IMR-90 (cell line): ENCODE measurements at regions not wholly inside any gene's neighbourhood (a gene's known extent, or its start where the extent isn't known, plus 50 kb on each side); places are given as distances from the start of the nearest gene placed in this dataset.

Experiments used
- ATAC-seq: fragments of 200-7000 bp; cut with Tn5 transposase; 2 replicates; pipeline ENCODE4 v1.9.1; 2020; ENCODE audit warnings: low read depth, mild to moderate bottlenecking, moderate library complexity
- BruUV-seq: library from RNA; stranded (reverse); fragments of 400-500 nt; replicated peaks from 2 replicates; lab custom pipeline; 2021; lab: Mats Ljungman, UMichigan
- CTCF ChIA-PET: fragments of 300-600 bp; formaldehyde crosslinking; extraction: SDS; loops from one replicate; lab custom pipeline; 2021; ENCODE audit warnings: antibody characterized with exemption; lab: Yijun Ruan, JAX
- POLR2A ChIA-PET: fragments of 300-600 bp; sonication (Branson Sonifier 250); formaldehyde crosslinking; loops from one replicate; lab custom pipeline; 2022; ENCODE audit warnings: antibody characterized with exemption; ENCODE audit not compliant: unreplicated experiment; lab: Charles Lee
- DNase-seq: peaks from one replicate; pipeline ENCODE4 v3.0.0; 2013
- H2AFZ ChIP-seq: replicated peaks from 2 replicates; pipeline ENCODE3; 2013; ENCODE audit warnings: low read length, mild to moderate bottlenecking; ENCODE audit not compliant: poor library complexity
- H2AK5ac ChIP-seq: 2 replicates; pipeline ENCODE4 v1.6.1; 2013; ENCODE audit warnings: low read depth, low read length, inconsistent platforms
- H2AK9ac ChIP-seq: replicated peaks from 2 replicates; pipeline ENCODE3; 2013; ENCODE audit warnings: mild to moderate bottlenecking, low read depth, low read length, moderate library complexity; ENCODE audit not compliant: poor library complexity
- H2BK120ac ChIP-seq: 2 replicates; pipeline ENCODE4 v1.6.1; 2013; ENCODE audit warnings: low read depth, low read length, inconsistent platforms
- H2BK15ac ChIP-seq: 3 replicates; pipeline ENCODE4 v1.6.1; 2013; ENCODE audit warnings: low read depth, low read length, inconsistent platforms
- H2BK20ac ChIP-seq: 2 replicates; pipeline ENCODE4 v1.6.1; 2013; ENCODE audit warnings: low read depth, mild to moderate bottlenecking, inconsistent platforms, low read length, moderate library complexity
- H2BK5ac ChIP-seq: 2 replicates; pipeline ENCODE4 v1.6.1; 2013; ENCODE audit warnings: mild to moderate bottlenecking, low read depth, low read length, inconsistent platforms; ENCODE audit not compliant: poor library complexity, severe bottlenecking
- H3K14ac ChIP-seq: replicated peaks from 2 replicates; pipeline ENCODE4 v1.6.1; 2013; ENCODE audit warnings: low read depth, low read length, inconsistent platforms
- H3K18ac ChIP-seq: 2 replicates; pipeline ENCODE4 v1.6.1; 2013; ENCODE audit warnings: low read depth, low read length, control low read depth
- H3K23ac ChIP-seq: 2 replicates; pipeline ENCODE4 v1.6.1; 2013; ENCODE audit warnings: low read depth, low read length, inconsistent platforms
- H3K27ac ChIP-seq: 2 replicates; pipeline ENCODE4 v1.5.1; 2013; ENCODE audit warnings: mild to moderate bottlenecking, control low read depth, low read length; ENCODE audit not compliant: insufficient read depth
- H3K27me3 ChIP-seq: 2 replicates; pipeline ENCODE4 v1.6.1; 2013; ENCODE audit warnings: low read length; ENCODE audit not compliant: control insufficient read depth, insufficient read depth
- H3K36me3 ChIP-seq: 2 replicates; pipeline ENCODE4 v1.6.1; 2013; ENCODE audit warnings: low read length, mixed read lengths; ENCODE audit not compliant: control insufficient read depth, insufficient read depth
- H3K4ac ChIP-seq: 2 replicates; pipeline ENCODE4 v1.6.1; 2013; ENCODE audit warnings: low read depth, low read length, inconsistent platforms
- H3K4me1 ChIP-seq: 2 replicates; pipeline ENCODE4 v1.6.1; 2013; ENCODE audit warnings: low read length, mixed read lengths; ENCODE audit not compliant: control insufficient read depth, insufficient read depth
- H3K4me2 ChIP-seq: 2 replicates; pipeline ENCODE4 v1.6.1; 2013; ENCODE audit warnings: low read depth, mild to moderate bottlenecking, control low read depth, low read length, moderate library complexity
- H3K4me3 ChIP-seq: 2 replicates; pipeline ENCODE4 v1.5.1; 2013; ENCODE audit warnings: low read depth, mild to moderate bottlenecking, control low read depth, low read length, moderate library complexity; ENCODE audit not compliant: insufficient read depth
- H3K56ac ChIP-seq: 2 replicates; pipeline ENCODE4 v1.6.1; 2013; ENCODE audit warnings: low read length, inconsistent platforms; ENCODE audit not compliant: insufficient read depth; ENCODE audit errors: extremely low read depth
- H3K79me1 ChIP-seq, 2 experiments: 2 replicates each; pipeline ENCODE4 v1.6.1; 2013; ENCODE audit warnings: low read length in 2 of 2, inconsistent platforms in 1 of 2, low read depth in 1 of 2
- H3K9ac ChIP-seq: 2 replicates; pipeline ENCODE4 v1.6.1; 2013; ENCODE audit warnings: low read depth, low read length, control low read depth
- H3K9me1 ChIP-seq: 2 replicates; pipeline ENCODE4 v1.6.1; 2013; ENCODE audit warnings: low read length, inconsistent platforms; ENCODE audit not compliant: insufficient read depth
- H3K9me3 ChIP-seq: 2 replicates; pipeline ENCODE4 v1.6.1; 2013; ENCODE audit warnings: low read length; ENCODE audit not compliant: control insufficient read depth, insufficient read depth
- H4K20me1 ChIP-seq: 2 replicates; pipeline ENCODE4 v1.6.1; 2013; ENCODE audit warnings: low read length, inconsistent platforms; ENCODE audit not compliant: insufficient read depth
- H4K5ac ChIP-seq: 2 replicates; pipeline ENCODE4 v1.6.1; 2013; ENCODE audit warnings: mild to moderate bottlenecking, low read depth, low read length, control low read depth
- H4K8ac ChIP-seq, 2 experiments: 2 replicates each; pipeline ENCODE4 v1.6.1; 2013; ENCODE audit warnings: low read depth in 2 of 2, low read length in 2 of 2, control low read depth in 1 of 2, inconsistent platforms in 1 of 2
- H4K91ac ChIP-seq: 2 replicates; pipeline ENCODE4 v1.6.1; 2013; ENCODE audit warnings: low read depth, low read length, inconsistent platforms; ENCODE audit not compliant: insufficient read depth
- BHLHE40 ChIP-seq: fragments of 150-350 bp; IDR thresholded peaks from 2 replicates; pipeline ENCODE4 v1.6.1; 2016; ENCODE audit warnings: mild to moderate bottlenecking, low read depth, low read length
- CEBPB ChIP-seq: IDR thresholded peaks from 2 replicates; pipeline ENCODE4 v1.6.1; 2012; ENCODE audit warnings: low read depth, low read length, improper control_type of control experiment
- CHD1 ChIP-seq: IDR thresholded peaks from 2 replicates; pipeline ENCODE4 v1.6.1; 2012; ENCODE audit warnings: low read depth, low read length, improper control_type of control experiment
- CTCF ChIP-seq: conservative IDR thresholded peaks from 2 replicates; pipeline ENCODE4 v1.5.1; 2012; ENCODE audit warnings: mild to moderate bottlenecking, low read depth, low read length, improper control_type of control experiment
- ELK1 ChIP-seq: fragments of 150-350 bp; IDR thresholded peaks from 2 replicates; pipeline ENCODE4 v1.6.1; 2016; ENCODE audit warnings: low read depth, mild to moderate bottlenecking, low read length, moderate library complexity, borderline replicate concordance
- FOS ChIP-seq: fragments of 150-350 bp; IDR thresholded peaks from 2 replicates; pipeline ENCODE4 v1.6.1; 2016; ENCODE audit warnings: low read depth, low read length
- MAFK ChIP-seq: IDR thresholded peaks from 2 replicates; pipeline ENCODE4 v1.6.1; 2012; ENCODE audit warnings: low read depth, low read length, improper control_type of control experiment
- MAZ ChIP-seq: IDR thresholded peaks from 2 replicates; pipeline ENCODE4 v1.6.1; 2012; ENCODE audit warnings: low read depth, mild to moderate bottlenecking, low read length, improper control_type of control experiment, moderate library complexity, borderline replicate concordance
- MXI1 ChIP-seq: IDR thresholded peaks from 2 replicates; pipeline ENCODE4 v1.6.1; 2012; ENCODE audit warnings: low read depth, mild to moderate bottlenecking, low read length, moderate library complexity, borderline replicate concordance
- NFE2L2 ChIP-seq: fragments of 150-350 bp; IDR thresholded peaks from 2 replicates; pipeline ENCODE4 v1.6.1; 2016; ENCODE audit warnings: low read depth, mild to moderate bottlenecking, low read length
- POLR2A ChIP-seq: IDR thresholded peaks from 2 replicates; pipeline ENCODE4 v1.6.1; 2012; ENCODE audit warnings: mild to moderate bottlenecking, low read depth, low read length
- RAD21 ChIP-seq: IDR thresholded peaks from 2 replicates; pipeline ENCODE4 v1.6.1; 2012; ENCODE audit warnings: low read length, improper control_type of control experiment
- RCOR1 ChIP-seq: IDR thresholded peaks from 2 replicates; pipeline ENCODE4 v1.6.1; 2012; ENCODE audit warnings: mild to moderate bottlenecking, low read length, improper control_type of control experiment; ENCODE audit not compliant: insufficient replicate concordance
- RFX5 ChIP-seq: IDR thresholded peaks from 2 replicates; pipeline ENCODE4 v1.8.0; 2012; ENCODE audit warnings: low read depth, mild to moderate bottlenecking, low read length, moderate library complexity
- SMC3 ChIP-seq: fragments of 150-350 bp; IDR thresholded peaks from 2 replicates; pipeline ENCODE4 v1.6.1; 2016; ENCODE audit warnings: low read depth, mild to moderate bottlenecking, antibody characterized with exemption, low read length, moderate library complexity
- USF2 ChIP-seq: fragments of 150-350 bp; IDR thresholded peaks from 2 replicates; pipeline ENCODE4 v1.6.1; 2017; ENCODE audit warnings: mild to moderate bottlenecking, antibody characterized with exemption, low read length, low read depth
- WGBS, 2 experiments: methylation state at CpG; one replicate each; pipeline versions ENCODE4 v1.1.5 to v1.1.7; 2013; ENCODE audit warnings: missing lambda C conversion rate in 2 of 2; ENCODE audit not compliant: insufficient read length in 1 of 2; ENCODE audit errors: extremely low coverage in 2 of 2; 5-methylcytosine and 5-hydroxymethylcytosine counted together
- dilution Hi-C: fragments of 300-500 bp; cut with HindIII; formaldehyde crosslinking; loops from one replicate; pipeline ENCODE4 v1.14.3; 2018; ENCODE audit warnings: low sequenced_read_pairs; ENCODE audit not compliant: unreplicated experiment
- in situ Hi-C: fragments of 300-500 bp; cut with MboI; formaldehyde crosslinking; loops from 3 replicates; pipeline ENCODE4 v1.14.3; 2019; ENCODE audit warnings: low sequenced_read_pairs, inconsistent platforms, mixed read lengths
- intact Hi-C: fragments of 100-400 bp; cut with micrococcal nuclease; formaldehyde crosslinking; loops from 2 replicates; pipeline ENCODE4 v1.10.0; 2022

- H3K4me2 ChIP-seq, result no peak overlapping the region
- no peak overlapping the region for H2BK120ac ChIP-seq
- WGBS, 2 experiments, result no CpG with 5 or more reads among the region's 2 CpGs
- DNase-seq (no peak), ATAC-seq (no peak)
- H2BK20ac ChIP-seq, result no peak overlapping the region
- H4K91ac ChIP-seq, result no peak overlapping the region
- H2AK9ac ChIP-seq, result no peak overlapping the region
- no peaks in the 10 kb centered on the region for H3K79me1 ChIP-seq
- H2BK5ac ChIP-seq, result no peak overlapping the region
- ChIA-PET POLR2A (no interaction called here), CTCF (no interaction called here)
- H3K9ac ChIP-seq, result no peak overlapping the region
- no peak overlapping the region for H4K8ac ChIP-seq
- H3K56ac ChIP-seq, result no peak overlapping the region
- H3K4me1 ChIP-seq, result no peaks in the 10 kb centered on the region
- intact Hi-C loops (no loop called here), in situ Hi-C loops (no loop called here), dilution Hi-C loops (no loop called here)
- no peak overlapping the region for H2AK5ac ChIP-seq
- H3K27me3 ChIP-seq, result no peaks in the 10 kb centered on the region; the same call in 1 of the 2 replicates
- H3K9me1 ChIP-seq, result no peaks in the 10 kb centered on the region
- no peak overlapping the region for H3K14ac ChIP-seq
- H3K4ac ChIP-seq, result no peak overlapping the region
- H3K4me3 ChIP-seq, result no peak overlapping the region
- no peaks in the 10 kb centered on the region for H4K20me1 ChIP-seq
- H4K5ac ChIP-seq, result no peak overlapping the region
- H3K36me3 ChIP-seq, result no peaks in the 10 kb centered on the region
- no peak overlapping the region for H3K27ac ChIP-seq
- no peak for TF ChIP-seq POLR2A
- no peak for TF ChIP-seq SMC3
- TF ChIP-seq MAFK, result no peak
- TF ChIP-seq MXI1, result no peak
- no peak for TF ChIP-seq FOS
- TF ChIP-seq CEBPB, result no peak
- no peak for TF ChIP-seq RAD21
- TF ChIP-seq CHD1, result no peak
- no peak for TF ChIP-seq MAZ
- TF ChIP-seq BHLHE40, result no peak
- TF ChIP-seq NFE2L2, result no peak
- no peak for TF ChIP-seq CTCF
- TF ChIP-seq RFX5, result no peak
- no peak for TF ChIP-seq USF2
- no peak for TF ChIP-seq ELK1
- TF ChIP-seq RCOR1, result no peak
- no peak overlapping the region for H3K23ac ChIP-seq
- BruUV-seq, result no TSS peak
- no peak overlapping the region for H3K18ac ChIP-seq
- H2AFZ ChIP-seq, result no peak overlapping the region
- no peak overlapping the region for H2BK15ac ChIP-seq
- no peaks in the 10 kb centered on the region for H3K9me3 ChIP-seq
Observed at GRCh38 chr2:168353251-168353650, 102.8 kb upstream of the CERS6 start.
